ENCODE measurements at regions not wholly inside any gene's neighbourhood (a gene's known extent, or its start where the extent isn't known, plus 50 kb on each side); places are given as distances from the start of the nearest gene placed in this dataset.

DNA sequence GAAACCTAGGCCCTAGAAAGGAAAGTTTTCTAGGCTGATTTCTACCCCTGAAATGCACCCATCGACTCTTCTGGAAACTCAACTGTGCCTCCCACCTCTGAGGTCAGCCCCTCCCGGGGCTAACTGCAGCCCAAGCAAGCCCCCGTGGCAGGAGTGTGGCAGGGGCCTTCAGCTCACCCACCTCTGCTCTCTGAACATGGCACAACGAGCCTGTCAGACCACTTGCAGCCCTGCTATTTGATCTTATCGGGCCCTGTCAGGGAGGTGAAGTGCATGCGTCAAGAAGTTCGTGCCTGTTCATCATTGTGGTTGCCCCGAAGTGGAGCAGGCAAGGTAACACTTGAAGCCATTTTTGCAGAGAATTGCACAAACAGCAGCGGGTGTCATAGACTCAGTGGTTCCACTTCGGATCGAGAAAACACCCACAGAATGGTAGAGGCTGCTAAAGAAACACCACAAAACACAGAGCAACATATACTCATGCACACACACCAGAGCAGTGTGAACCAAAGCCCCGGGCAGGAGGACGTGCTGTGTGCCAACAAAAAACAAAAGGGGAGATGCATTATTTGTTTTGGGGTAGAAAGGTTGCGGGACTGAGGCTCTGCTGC, 262.7 kb downstream of the ETS1 start:
- Histone ChIP-seq H3K4me3 (no peak overlapping the region), H3K4me1 (ENCODE audit: control insufficient read depth in 5 of 5, insufficient read depth in 5 of 5, low read length in 5 of 5) (peaks cover 0 to 4% (median 3%) of the 10 kb centered on the region in 5 donors), H3K27me3 (ENCODE audit: control insufficient read depth in 3 of 3, insufficient read depth in 3 of 3, low read length in 2 of 3) (no peaks in the 10 kb centered on the region), H3K9ac (ENCODE audit: insufficient read depth in 1 of 2, low read length in 2 of 2) (no peak overlapping the region), H3K36me3 (ENCODE audit: control insufficient read depth in 4 of 4, insufficient read depth in 4 of 4, low read length in 4 of 4) (no peaks in the 10 kb centered on the region), H3K27ac (ENCODE audit: low read depth in 1 of 2, low read length in 1 of 2) (peak overlapping the region in 1 of 2 donors; percentile 32), H3K9me3 (ENCODE audit: control insufficient read depth in 4 of 4, insufficient read depth in 3 of 4, low read length in 3 of 4) (no peaks in the 10 kb centered on the region)
- ATAC-seq (ENCODE audit: insufficient read depth, low FRiP score) (no peak), DNase-seq (peak in 2 of 3 donors; percentile 21 to 35)
- WGBS, 2 donors, result 67 to 83% methylated on average over 14 of the region's 14 CpGs
- TF ChIP-seq, protein P1, sequence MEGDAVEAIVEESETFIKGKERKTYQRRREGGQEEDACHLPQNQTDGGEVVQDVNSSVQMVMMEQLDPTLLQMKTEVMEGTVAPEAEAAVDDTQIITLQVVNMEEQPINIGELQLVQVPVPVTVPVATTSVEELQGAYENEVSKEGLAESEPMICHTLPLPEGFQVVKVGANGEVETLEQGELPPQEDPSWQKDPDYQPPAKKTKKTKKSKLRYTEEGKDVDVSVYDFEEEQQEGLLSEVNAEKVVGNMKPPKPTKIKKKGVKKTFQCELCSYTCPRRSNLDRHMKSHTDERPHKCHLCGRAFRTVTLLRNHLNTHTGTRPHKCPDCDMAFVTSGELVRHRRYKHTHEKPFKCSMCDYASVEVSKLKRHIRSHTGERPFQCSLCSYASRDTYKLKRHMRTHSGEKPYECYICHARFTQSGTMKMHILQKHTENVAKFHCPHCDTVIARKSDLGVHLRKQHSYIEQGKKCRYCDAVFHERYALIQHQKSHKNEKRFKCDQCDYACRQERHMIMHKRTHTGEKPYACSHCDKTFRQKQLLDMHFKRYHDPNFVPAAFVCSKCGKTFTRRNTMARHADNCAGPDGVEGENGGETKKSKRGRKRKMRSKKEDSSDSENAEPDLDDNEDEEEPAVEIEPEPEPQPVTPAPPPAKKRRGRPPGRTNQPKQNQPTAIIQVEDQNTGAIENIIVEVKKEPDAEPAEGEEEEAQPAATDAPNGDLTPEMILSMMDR (IDR thresholded peaks at IDR 0.05; ENCODE audit: control extremely low read depth, extremely low read depth), result no peak

DNA sequence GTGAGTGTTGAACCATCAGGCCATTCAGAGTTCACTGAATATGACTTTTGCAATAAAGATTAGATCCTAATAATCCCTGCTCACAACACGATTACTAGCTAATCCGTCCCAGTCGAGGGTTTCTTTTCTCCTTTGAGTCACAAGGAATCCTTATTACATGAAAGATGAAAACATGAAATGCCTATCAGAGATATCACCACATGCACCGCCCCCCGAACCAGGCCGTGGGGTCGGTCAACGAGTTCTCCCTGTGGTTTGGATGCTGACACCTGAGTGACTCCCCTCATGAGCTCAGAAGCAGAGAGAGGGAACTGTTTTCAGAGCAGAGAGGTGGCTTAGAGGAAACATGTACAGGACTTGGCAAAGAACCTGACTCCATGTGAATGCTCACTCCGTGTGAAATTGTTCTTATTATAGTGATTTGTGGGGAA, 263.3 kb downstream of the ETS1 start:
- Histone ChIP-seq H3K9me3 (ENCODE audit: control insufficient read depth in 4 of 4, insufficient read depth in 3 of 4, low read length in 3 of 4) (no peaks in the 10 kb centered on the region), H3K9ac (ENCODE audit: insufficient read depth in 1 of 2, low read length in 2 of 2) (no peak overlapping the region), H3K36me3 (ENCODE audit: control insufficient read depth in 4 of 4, insufficient read depth in 4 of 4, low read length in 4 of 4) (no peaks in the 10 kb centered on the region), H3K27ac (ENCODE audit: low read depth in 1 of 2, low read length in 1 of 2) (no peak overlapping the region), H3K27me3 (ENCODE audit: control insufficient read depth in 3 of 3, insufficient read depth in 3 of 3, low read length in 2 of 3) (no peaks in the 10 kb centered on the region), H3K4me3 (no peak overlapping the region), H3K4me1 (ENCODE audit: control insufficient read depth in 5 of 5, insufficient read depth in 5 of 5, low read length in 5 of 5) (peaks cover 0 to 4% (median 3%) of the 10 kb centered on the region in 5 donors)
- DNase-seq (no peak), ATAC-seq (ENCODE audit: insufficient read depth, low FRiP score) (no peak)
- TF ChIP-seq, protein P1 (IDR thresholded peaks at IDR 0.05; ENCODE audit: control extremely low read depth, extremely low read depth), result no peak
- WGBS, 2 donors, result 68 to 74% methylated on average over 9 of the region's 9 CpGs

DNA sequence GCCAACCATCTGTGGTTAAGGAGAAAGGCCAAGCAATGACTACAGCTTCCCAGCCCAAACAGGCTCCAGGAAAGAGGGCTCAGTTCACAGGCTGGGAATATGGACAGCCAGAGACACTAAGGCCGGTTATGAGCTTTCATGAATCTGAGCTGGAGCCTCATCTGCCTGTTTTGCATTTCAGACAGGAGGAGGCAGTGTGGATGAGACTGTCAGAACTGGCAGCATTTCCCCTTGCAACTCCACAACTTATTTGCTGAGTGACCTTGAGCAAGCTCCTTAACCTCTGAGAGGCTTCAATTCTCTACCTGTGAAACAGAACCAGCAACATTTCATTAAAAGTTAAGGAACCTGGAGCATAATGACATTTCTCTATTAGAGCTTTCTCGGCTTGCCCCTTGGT, 264.0 kb downstream of the ETS1 start:
- DNase-seq (peak in 1 of 3 donors; percentile 35), ATAC-seq (ENCODE audit: insufficient read depth, low FRiP score) (no peak)
- TF ChIP-seq, protein P1 (IDR thresholded peaks at IDR 0.05; ENCODE audit: control extremely low read depth, extremely low read depth), result no peak
- WGBS, 2 donors, result 62 to 79% methylated on average over 2 of the region's 2 CpGs
- no peak overlapping the region for H3K27ac ChIP-seq (ENCODE audit: low read depth in 1 of 2, low read length in 1 of 2)
- peaks cover 0 to 4% (median 0%) of the 10 kb centered on the region in 5 donors for H3K4me1 ChIP-seq (ENCODE audit: control insufficient read depth in 5 of 5, insufficient read depth in 5 of 5, low read length in 5 of 5)
- no peaks in the 10 kb centered on the region for H3K27me3 ChIP-seq (ENCODE audit: control insufficient read depth in 3 of 3, insufficient read depth in 3 of 3, low read length in 2 of 3)
- no peak overlapping the region for H3K4me3 ChIP-seq
- no peaks in the 10 kb centered on the region for H3K36me3 ChIP-seq (ENCODE audit: control insufficient read depth in 4 of 4, insufficient read depth in 4 of 4, low read length in 4 of 4)
- H3K9me3 ChIP-seq (ENCODE audit: control insufficient read depth in 4 of 4, insufficient read depth in 3 of 4, low read length in 3 of 4), result no peaks in the 10 kb centered on the region
- H3K9ac ChIP-seq (ENCODE audit: insufficient read depth in 1 of 2, low read length in 2 of 2), result no peak overlapping the region
